PFSK-1 (cell line): ENCODE measurements at regions not wholly inside any gene's neighbourhood (a gene's known extent, or its start where the extent isn't known, plus 50 kb on each side); places are given as distances from the start of the nearest gene placed in this dataset.

Experiments
- FOXP2 ChIP-seq: optimal IDR thresholded peaks from 2 replicates; pipeline ENCODE3; 2011; ENCODE audit warnings: borderline replicate concordance, control low read depth, inconsistent platforms; ENCODE audit not compliant: insufficient read depth; ENCODE audit errors: extremely low read length, extremely low read depth
- POLR2AphosphoS5 ChIP-seq: IDR thresholded peaks from 2 replicates; pipeline ENCODE4 v1.6.1; 2012; ENCODE audit warnings: low read depth, mild to moderate bottlenecking, control low read depth, low read length, moderate library complexity
- SIN3A ChIP-seq: IDR thresholded peaks from 2 replicates; pipeline ENCODE4 v1.6.1; 2012; ENCODE audit warnings: mild to moderate bottlenecking, low read length, moderate library complexity, borderline replicate concordance; ENCODE audit not compliant: insufficient read depth
- TAF1 ChIP-seq: IDR thresholded peaks from 2 replicates; pipeline ENCODE4 v1.6.1; 2012; ENCODE audit warnings: low read length, control low read depth, borderline replicate concordance; ENCODE audit not compliant: insufficient read depth
- TF ChIP-seq, protein P1 (sequence below), 2 experiments: IDR thresholded peaks; 2 replicates each; pipeline versions ENCODE4 v1.6.1 to v1.8.0; 2011 to 2012; ENCODE audit warnings: low read depth in 2 of 2, low read length in 2 of 2, control low read depth in 1 of 2, inconsistent platforms in 1 of 2, mild to moderate bottlenecking in 1 of 2, moderate library complexity in 1 of 2; ENCODE audit not compliant: insufficient read depth in 1 of 2

- TF ChIP-seq SIN3A (no peak), FOXP2 (no peak), TAF1 (no peak), POLR2AphosphoS5 (no peak)
- TF ChIP-seq, protein P1, sequence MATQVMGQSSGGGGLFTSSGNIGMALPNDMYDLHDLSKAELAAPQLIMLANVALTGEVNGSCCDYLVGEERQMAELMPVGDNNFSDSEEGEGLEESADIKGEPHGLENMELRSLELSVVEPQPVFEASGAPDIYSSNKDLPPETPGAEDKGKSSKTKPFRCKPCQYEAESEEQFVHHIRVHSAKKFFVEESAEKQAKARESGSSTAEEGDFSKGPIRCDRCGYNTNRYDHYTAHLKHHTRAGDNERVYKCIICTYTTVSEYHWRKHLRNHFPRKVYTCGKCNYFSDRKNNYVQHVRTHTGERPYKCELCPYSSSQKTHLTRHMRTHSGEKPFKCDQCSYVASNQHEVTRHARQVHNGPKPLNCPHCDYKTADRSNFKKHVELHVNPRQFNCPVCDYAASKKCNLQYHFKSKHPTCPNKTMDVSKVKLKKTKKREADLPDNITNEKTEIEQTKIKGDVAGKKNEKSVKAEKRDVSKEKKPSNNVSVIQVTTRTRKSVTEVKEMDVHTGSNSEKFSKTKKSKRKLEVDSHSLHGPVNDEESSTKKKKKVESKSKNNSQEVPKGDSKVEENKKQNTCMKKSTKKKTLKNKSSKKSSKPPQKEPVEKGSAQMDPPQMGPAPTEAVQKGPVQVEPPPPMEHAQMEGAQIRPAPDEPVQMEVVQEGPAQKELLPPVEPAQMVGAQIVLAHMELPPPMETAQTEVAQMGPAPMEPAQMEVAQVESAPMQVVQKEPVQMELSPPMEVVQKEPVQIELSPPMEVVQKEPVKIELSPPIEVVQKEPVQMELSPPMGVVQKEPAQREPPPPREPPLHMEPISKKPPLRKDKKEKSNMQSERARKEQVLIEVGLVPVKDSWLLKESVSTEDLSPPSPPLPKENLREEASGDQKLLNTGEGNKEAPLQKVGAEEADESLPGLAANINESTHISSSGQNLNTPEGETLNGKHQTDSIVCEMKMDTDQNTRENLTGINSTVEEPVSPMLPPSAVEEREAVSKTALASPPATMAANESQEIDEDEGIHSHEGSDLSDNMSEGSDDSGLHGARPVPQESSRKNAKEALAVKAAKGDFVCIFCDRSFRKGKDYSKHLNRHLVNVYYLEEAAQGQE (IDR thresholded peaks at IDR 0.05; ENCODE audit: insufficient read depth in 1 of 2, low read depth in 2 of 2, low read length in 2 of 2): no peak
Observed at GRCh38 chr10:100662067-100662466, 83.3 kb upstream of the PAX2 start.

GRCh38 chr10:100664316-100665149 is 80.8 kb upstream of the PAX2 start:
- TF ChIP-seq FOXP2: no peak
- TF ChIP-seq POLR2AphosphoS5: no peak
- TF ChIP-seq, protein P1 (IDR thresholded peaks at IDR 0.05; ENCODE audit: insufficient read depth in 1 of 2, low read depth in 2 of 2, low read length in 2 of 2): no peak
- no peak for TF ChIP-seq SIN3A
- no peak for TF ChIP-seq TAF1

- TF ChIP-seq SIN3A (no peak), FOXP2 (no peak), TAF1 (no peak), POLR2AphosphoS5 (no peak)
- TF ChIP-seq, protein P1 (IDR thresholded peaks at IDR 0.05; ENCODE audit: insufficient read depth in 1 of 2, low read depth in 2 of 2, low read length in 2 of 2): no peak
Observed at GRCh38 chr10:100669616-100670015, 75.8 kb upstream of the PAX2 start.

- TF ChIP-seq SIN3A: no peak
- no peak for TF ChIP-seq TAF1
- no peak for TF ChIP-seq FOXP2
- TF ChIP-seq, protein P1 (IDR thresholded peaks at IDR 0.05; ENCODE audit: insufficient read depth in 1 of 2, low read depth in 2 of 2, low read length in 2 of 2): no peak
- TF ChIP-seq POLR2AphosphoS5: no peak
Observed at GRCh38 chr10:100670368-100670767, 75.0 kb upstream of the PAX2 start.
